ENCODE measurements at regions not wholly inside any gene's neighbourhood (a gene's known extent, or its start where the extent isn't known, plus 50 kb on each side); places are given as distances from the start of the nearest gene placed in this dataset.
A peak's percentile ranks its signal among the peaks of the same experiment; 100 is the strongest.
"Not testable (repeated sequence)": the region's sequence is repeated elsewhere in the genome, so short reads cannot be mapped to it uniquely, and the experiment has no call there.

DNA sequence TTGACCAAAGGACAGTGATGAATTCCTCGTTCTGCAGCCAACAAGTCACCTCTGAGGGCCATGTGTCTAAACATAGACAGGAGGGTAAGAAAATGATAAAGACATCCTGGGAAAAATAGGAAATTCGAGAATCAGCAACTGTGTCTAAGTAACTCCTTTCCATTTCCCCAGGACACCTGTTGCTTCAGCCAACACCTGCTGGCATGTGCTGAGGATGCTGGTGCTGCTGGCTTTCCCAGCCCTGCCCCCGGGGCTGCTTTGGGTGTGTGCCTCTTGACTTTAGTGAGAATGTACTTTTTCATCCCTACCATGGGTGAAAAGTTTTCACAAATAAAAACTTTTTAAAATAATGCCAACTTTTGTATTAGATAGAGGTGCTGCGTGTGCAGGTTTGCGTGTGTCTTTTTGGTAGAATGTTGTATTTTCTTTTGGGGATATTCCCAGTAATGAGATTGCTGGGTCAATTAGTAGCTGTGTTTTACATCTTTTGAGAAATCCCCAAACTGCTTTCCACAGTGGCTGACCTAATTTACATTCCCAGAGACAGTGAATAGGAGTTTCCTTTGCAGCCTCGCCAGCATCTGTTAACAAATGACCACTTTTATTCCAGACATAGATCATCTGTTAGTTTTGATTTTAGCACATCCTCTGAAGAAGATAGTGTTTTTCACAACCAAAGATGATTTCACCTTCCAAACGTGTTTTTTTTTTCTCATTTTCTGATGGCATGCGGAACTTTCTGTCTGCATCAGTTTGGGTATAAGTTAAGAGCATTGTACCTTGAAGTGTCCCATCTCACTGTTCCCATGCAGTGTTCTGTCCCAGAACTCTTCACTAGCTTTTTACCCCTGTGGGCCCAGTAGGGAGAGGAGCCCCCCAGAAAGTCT lies 104.2 kb upstream of the ACBD5 start:
- no peak for DNase-seq (ENCODE audit: low spot score)

GRCh38 chr10:27341001-27341400 lies 100.4 kb upstream of the ACBD5 start:
- no peak for DNase-seq (ENCODE audit: low spot score)

DNA sequence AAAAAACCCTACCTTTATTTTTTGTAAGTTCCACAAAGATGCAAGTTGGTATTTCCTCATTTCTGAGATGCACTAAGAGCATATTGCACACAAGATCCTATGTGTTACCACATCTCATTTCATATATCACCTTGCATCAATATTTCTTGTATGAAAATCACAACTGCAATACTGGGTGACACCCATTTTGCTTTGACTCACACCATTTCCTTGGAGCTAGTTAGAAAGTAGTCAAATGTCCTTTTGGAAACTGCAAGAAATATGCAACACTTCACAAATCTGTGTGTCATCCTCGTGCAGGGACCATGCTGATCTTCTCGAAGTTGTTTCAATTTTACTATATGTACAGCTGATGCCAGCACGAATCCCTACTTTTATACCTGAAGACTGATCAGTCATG lies 94.6 kb upstream of the ACBD5 start:
- not testable (repeated sequence) for DNase-seq (ENCODE audit: low spot score)

GRCh38 chr10:27330074-27330473 lies 89.5 kb upstream of the ACBD5 start:
- no peak for DNase-seq (ENCODE audit: low spot score)

- no peak for DNase-seq (ENCODE audit: low spot score)
Measured at GRCh38 chr10:27328946-27329345, 88.3 kb upstream of the ACBD5 start.

GRCh38 chr10:27326748-27327147 lies 86.2 kb upstream of the ACBD5 start:
- not testable (repeated sequence) for DNase-seq (ENCODE audit: low spot score)

DNA sequence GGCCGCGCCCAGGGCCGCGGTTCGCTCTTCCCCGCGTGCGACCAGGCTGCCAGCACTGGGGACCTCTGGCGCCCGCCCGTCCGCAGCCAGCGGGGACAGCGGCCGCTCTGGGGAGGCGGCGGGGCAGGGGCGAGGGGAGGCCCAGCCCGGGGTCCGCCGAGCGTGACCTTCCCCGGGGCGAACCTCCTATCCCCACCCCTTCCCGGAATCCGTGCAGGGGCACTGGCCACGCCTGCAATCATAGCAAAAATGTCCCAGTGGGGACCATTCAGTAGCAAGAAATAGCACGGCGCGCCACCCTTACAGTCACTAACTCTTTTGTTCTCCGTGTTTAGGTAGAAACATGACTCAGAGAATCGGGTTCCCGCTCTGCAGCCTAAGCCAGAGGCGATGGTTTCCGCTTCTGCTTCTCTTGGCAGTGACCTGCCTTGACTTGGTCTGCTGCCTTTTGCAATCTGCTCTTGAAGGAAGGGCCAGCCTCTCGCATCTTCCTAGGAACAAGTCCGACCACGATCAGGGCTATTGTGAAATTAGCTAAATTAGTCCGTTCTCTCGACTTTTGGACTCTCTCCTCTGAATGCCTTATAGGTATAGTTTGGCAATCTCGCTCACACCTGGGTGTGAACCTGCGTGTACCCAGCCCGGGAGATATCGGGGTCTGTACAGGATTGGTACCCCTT lies 79.3 kb upstream of the ACBD5 start:
- no peak for DNase-seq (ENCODE audit: low spot score)

GRCh38 chr10:27319139-27319538 lies 78.5 kb upstream of the ACBD5 start:
- not testable (repeated sequence) for DNase-seq (ENCODE audit: low spot score)

DNA sequence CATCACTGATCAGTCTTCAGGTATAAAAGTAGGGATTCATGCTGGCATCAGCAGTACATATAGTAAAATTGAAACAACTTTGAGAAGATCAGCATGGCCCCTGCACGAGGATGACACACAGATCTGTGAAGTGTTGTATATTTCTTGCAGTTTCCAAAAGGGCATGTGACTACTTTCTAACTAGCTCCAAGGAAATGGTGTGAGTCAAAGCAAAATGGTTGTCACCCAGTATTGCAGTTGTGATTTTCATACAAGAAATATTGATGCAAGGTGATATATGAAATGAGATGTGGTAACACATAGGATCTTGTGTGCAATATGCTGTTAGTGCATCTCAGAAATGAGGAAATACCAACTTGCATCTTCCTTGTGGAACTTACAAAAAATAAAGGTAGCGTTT lies 74.5 kb upstream of the ACBD5 start:
- DNase-seq (ENCODE audit: low spot score) = not testable (repeated sequence)

DNA sequence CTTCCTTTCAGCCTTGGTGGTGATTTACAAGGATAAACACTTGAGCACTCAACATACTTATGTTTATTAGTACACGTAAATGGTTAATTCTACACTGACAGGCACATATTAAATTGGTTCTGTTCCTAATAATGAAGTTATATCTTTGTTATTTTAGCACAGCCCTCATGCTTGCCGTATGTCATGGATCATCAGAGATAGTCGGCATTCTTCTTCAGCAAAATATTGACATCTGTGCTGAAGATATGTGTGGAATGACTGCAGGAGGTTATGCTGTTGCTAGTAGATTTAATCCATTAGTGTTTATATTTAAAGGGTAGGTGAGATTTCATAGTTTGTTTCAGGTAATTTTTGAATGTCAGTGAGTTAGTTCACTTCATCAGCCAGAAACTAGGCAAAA lies 73.0 kb upstream of the ACBD5 start:
- not testable (repeated sequence) for DNase-seq (ENCODE audit: low spot score)

- no peak for DNase-seq (ENCODE audit: low spot score)
Measured at GRCh38 chr10:27312854-27313253, 72.3 kb upstream of the ACBD5 start.

GRCh38 chr10:27311809-27312208 lies 71.2 kb upstream of the ACBD5 start:
- DNase-seq (ENCODE audit: low spot score) = not testable (repeated sequence)

GRCh38 chr10:27298522-27298850 lies 57.9 kb upstream of the ACBD5 start:
- DNase-seq (ENCODE audit: low spot score) = peak; percentile 35

DNA sequence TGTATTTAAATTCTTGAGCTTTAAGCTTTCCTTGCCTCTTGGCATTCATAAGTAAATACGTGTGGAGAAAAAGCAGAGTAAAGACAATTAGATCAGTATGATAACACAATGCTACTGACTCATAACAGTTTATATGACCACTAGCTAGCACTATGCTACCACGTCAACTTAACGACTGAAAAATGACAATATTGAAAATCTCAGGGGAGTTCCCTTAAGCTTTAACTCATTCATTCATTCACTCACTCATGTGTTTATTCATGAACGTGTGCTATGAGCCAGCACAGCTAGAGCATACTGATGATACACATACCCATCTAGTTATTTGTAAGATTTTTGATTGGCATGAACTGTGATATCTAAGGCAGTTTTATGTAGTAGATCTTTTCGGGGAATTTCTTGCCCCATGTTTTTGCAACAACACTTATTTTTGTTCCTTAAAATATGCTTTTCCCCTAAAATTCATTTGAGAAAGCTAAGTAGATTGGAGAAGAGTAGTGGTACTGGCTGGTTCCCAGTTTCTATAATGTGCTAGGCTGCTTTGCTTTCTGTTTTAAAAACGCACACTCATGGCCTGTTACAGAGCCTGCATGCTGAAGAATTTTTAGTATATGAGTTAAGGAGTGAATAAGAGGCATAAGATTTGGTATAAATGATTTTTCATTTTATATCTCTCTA lies 57.4 kb upstream of the ACBD5 start:
- DNase-seq (ENCODE audit: low spot score) = peak; percentile 56

DNA sequence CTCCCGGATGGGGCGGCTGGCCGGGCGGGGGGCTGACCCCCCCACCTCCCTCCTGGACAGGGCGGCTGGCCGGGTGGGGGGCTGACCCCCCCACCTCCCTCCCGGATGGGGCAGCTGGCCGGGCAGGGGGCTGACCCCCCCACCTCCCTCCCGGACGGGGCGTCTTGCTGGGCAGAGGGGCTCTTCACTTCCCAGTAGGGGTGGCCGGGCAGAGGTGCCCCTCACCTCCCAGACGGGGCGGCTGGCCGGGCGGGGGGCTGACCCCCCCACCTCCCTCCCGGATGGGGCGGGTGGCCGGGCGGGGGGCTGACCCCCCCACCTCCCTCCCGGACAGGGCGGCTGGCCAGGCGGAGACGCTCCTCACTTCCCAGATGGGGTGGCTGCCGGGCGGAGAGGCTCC lies 55.7 kb upstream of the ACBD5 start:
- not testable (repeated sequence) for DNase-seq (ENCODE audit: low spot score)

DNA sequence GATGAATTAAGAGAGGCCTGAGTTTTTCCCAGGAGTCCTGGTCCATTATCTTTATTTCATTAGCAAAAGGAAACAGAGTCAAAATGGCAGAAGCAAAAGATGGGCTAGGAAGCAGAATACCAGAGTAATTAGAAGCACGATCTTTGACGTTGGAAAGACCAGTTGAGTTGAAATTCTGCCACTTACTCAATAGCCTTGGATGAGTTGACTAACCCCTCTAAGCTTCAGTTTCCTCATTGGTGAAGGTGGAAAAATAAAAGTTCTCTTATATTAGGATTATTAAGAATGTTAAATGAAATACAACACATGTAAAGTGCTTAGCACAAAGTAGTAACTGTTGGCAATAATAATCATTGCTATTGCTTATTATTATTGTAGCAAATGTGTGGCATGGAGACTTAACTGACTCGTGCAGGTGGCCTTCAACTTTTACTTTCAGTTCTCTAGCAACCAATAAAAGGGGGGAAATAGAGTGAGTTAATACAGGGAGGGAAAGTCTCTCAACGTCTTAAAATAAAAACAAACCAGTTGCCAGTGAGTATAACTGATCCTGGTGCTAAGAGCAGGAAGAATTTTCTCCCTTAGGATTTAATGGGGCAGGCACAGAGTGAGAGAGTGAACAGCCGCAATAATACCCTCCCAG lies 50.8 kb upstream of the ACBD5 start:
- DNase-seq (ENCODE audit: low spot score) = not testable (repeated sequence)

Measured in A172 (cell line).